GM20431 (cell line): ENCODE measurements at regions not wholly inside any gene's neighbourhood (a gene's known extent, or its start where the extent isn't known, plus 50 kb on each side); places are given as distances from the start of the nearest gene placed in this dataset.

ENCODE experiments used
- in situ Hi-C: fragments of 300-500 bp; cut with MseI, MboI; formaldehyde crosslinking; loops from one replicate; pipeline ENCODE4 v1.15.0; 2020; ENCODE audit warnings: low sequenced_read_pairs; ENCODE audit not compliant: unreplicated experiment

DNA sequence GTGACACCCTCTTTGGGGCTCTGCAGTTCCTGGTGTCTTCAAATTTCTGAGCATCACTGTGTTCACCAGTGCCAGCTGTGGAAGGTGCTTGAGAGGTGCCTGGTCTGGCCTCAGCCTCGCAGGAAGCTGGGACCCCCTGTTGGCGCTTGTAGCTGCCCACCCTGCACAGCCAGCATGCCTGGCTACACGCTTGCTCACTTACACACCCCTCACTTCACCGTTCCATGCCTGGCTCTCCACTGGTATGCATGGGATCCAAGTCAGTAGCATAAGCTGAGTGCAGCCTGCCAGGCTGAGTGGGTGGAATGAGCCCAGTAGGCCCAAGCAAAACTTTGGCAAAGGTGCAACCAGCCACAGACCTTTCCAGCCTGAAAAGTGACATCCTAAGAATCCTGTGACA, 801.4 kb upstream of the PTPRD start:
- in situ Hi-C loops: no loop called here

DNA sequence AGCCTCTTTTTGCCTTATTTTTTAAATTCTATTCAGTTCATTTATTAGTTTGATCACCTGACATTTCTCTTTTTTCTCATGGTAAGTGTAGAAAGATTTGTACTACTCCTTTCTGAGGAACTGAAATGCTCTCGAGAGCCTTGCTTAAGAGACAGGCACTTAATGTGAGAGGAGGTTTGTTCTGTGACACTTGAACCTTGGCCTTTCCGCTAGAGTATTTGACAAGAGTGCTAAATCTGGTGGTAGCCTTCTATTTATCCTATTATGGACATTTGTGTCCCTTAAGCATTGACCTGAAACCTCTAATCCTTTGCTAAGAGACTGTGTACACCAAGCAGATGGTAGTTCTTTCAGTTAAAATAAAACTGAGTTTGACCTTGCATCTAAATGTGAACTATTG, 805.0 kb upstream of the PTPRD start:
- in situ Hi-C loops: no loop called here

- in situ Hi-C loops: no loop called here
Measured at GRCh38 chr9:11431490-11431889, 818.7 kb upstream of the PTPRD start.

GRCh38 chr9:11432361-11432760, 819.6 kb upstream of the PTPRD start:
- in situ Hi-C loops: no loop called here

DNA sequence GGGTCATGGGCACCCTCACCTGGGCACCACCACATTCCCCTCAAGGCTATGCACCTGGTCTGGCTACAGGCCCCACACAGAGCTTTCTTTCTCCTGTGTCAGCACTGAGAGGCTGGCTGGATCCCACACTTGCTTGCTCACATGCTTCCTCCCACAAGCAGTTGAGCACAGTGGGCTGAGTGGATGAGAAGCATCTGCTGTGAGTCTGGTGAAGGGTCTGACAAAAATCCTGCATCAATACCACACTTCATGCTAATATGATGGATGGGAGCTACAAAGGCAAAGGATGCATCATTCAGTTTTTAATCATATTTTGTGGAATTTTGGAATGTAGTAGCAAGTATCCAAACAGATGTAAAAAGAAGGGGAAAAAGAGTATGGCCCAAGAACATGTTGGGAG, 830.8 kb upstream of the PTPRD start:
- in situ Hi-C loops: no loop called here

GRCh38 chr9:11457825-11458790, 845.3 kb upstream of the PTPRD start:
- in situ Hi-C loops: no loop called here

GRCh38 chr9:11469745-11470144, 856.9 kb upstream of the PTPRD start:
- in situ Hi-C loops: no loop called here

DNA sequence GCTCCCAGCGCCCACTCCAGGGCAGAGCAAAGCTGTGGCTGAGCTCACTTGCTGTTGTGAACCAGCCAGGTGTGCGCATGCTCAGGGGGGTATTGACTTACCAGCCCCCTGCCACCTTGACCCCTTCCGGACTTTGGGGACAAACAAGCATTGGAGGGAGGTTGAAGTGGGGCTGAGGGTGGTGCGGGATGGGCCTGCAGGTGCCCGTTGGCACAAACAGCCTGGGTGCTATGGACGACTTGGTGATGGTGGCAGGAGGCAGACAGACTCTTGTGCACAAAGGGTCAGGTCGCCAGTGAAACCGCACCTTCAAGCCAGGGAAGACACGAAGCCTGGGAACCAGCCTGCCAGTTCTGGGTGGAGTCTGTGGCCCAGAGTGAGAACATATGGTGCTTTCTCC, 858.5 kb upstream of the PTPRD start:
- in situ Hi-C loops: no loop called here

GRCh38 chr9:11500780-11501179, 888.0 kb upstream of the PTPRD start:
- in situ Hi-C loops: loop anchor here (25.0 kb wide), 1 partner anchor 112 kb away; no protein-coding TSS in a partner anchor

DNA sequence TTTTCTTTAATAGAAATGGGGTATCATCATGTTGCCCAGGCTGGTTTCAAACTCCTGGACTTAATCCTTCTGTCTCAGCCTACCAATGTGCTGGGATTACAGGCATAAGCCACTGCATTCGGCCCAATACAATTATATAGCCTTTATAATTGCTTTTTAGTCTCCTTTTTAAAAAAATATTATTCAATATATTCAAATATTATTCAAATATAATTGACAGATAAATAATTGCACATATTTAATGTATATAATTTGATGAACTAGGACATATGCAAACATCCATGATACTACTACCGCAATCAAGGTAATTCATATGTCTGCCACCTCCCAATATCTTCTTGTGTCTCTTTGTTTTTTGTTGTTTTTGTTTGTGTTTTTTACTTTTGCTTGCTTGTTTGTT, 894.2 kb upstream of the PTPRD start:
- in situ Hi-C loops: loop anchor here (25.0 kb wide), 1 partner anchor 105 kb away; no protein-coding TSS in a partner anchor

GRCh38 chr9:11537566-11537965, 924.8 kb upstream of the PTPRD start:
- in situ Hi-C loops: no loop called here

DNA sequence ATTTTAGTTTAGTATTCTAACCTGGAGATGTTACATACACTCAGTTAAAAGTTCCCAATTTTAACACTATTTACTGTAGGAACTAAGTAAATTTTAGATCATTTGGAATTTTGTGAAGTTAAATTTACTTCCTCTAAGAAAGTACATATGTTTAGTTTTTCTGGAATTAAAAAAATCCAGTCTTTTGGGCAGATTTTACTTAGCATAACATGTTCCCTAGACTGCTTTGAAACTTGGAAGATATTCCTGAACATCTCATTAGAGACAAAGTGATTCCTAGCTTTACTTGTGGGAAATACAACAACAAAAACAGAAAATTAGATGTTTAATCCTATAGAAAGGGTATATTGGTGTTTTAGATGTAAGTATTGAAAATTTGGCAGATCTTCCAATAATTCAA, 930.0 kb upstream of the PTPRD start:
- in situ Hi-C loops: no loop called here

GRCh38 chr9:11546231-11546630, 933.4 kb upstream of the PTPRD start:
- in situ Hi-C loops: no loop called here

GRCh38 chr9:11549311-11549794, 936.6 kb upstream of the PTPRD start:
- in situ Hi-C loops: no loop called here

DNA sequence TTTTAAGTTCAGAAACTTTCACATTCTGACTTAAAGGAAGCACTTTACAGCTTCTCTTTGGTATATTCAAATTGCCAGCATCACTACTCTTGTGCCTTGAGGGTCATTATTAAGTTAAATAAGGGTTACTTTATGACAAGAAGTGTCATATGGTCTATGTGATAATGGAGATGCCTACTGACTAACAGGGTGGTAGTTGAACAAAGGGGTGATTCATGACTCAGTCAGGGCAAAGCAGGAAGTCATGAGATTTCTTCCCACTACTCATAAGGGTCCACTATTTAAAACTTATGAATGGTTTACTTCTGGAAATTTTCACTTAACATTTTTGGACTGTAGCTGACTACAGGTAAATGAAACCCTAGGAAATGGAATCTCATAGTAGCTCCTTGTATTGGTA, 938.3 kb upstream of the PTPRD start:
- in situ Hi-C loops: no loop called here

- in situ Hi-C loops: no loop called here
Measured at GRCh38 chr9:11558043-11558442, 945.2 kb upstream of the PTPRD start.

DNA sequence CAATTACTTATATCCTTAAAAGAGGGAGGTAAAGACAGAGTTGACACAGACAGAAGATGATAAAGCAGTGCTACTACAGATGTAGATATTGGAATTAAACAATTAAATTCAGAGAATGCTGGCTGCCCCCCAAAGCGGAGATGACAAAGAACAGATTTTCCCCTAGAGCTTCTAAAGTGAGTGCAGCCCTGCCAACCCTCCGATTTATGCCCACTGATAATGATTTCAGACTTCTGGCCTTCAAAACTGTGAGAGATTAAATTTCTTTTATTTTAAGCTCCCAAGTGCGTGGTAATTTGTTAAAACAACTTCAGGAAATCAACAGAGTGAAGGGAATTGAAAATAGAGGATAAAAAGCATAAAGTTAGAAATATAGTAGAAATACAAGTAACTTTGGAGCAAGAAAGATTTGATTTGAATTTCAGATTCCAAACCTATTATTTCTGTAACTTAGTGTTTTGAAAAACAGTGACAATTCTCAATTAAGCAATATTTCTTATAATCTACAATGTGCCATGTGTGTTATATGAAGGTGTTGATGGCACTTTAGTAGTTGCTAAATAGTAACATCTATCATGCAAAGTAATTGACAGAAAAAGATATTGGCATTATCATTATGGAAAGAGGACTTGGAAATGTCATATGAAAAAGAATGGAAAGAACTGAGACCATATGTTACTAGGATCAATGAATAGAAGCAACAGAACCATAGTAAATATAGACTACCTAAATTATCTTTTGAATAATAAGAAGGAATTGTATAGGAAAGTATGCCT, 946.4 kb upstream of the PTPRD start:
- in situ Hi-C loops: no loop called here

GRCh38 chr9:11577522-11577921, 964.7 kb upstream of the PTPRD start:
- in situ Hi-C loops: no loop called here

GRCh38 chr9:11595756-11596155, 983.0 kb upstream of the PTPRD start:
- in situ Hi-C loops: no loop called here

DNA sequence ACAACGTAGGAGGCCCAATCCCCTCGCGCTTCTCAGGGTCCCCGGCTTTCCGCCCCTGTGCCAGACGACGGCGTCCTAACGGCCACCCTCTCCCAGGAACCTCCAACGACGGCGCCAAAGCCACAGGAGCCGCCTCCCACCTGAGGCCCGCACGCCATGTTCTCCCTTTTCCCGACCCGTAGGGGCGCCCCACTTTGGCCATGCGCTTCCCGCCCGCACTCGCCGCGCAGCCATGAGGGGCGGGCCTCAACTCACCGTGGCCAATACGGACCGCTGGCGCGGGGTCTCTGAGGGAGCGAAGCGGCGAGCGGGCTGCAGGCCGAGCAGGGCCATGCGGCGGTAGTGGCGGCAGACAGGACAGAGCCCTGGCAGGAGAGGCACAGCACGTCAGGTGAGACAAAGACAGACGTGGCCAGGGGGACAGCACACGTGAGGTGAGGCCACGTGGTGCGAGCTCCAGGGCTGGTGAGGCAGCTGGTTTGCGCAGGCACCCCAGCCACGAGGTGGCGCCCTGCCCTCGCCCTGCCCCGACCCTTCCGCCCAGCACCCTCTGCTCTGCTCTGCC, 1005.5 kb upstream of the PTPRD start:
- in situ Hi-C loops: loop anchor here (25.0 kb wide), 1 partner anchor 106 kb away; no protein-coding TSS in a partner anchor

GRCh38 chr9:11632691-11633090, 1019.9 kb upstream of the PTPRD start:
- in situ Hi-C loops: no loop called here
